ENCODE measurements at regions not wholly inside any gene's neighbourhood (a gene's known extent, or its start where the extent isn't known, plus 50 kb on each side); places are given as distances from the start of the nearest gene placed in this dataset.
"Not testable (repeated sequence)": the region's sequence is repeated elsewhere in the genome, so short reads cannot be mapped to it uniquely, and the experiment has no call there.

DNA sequence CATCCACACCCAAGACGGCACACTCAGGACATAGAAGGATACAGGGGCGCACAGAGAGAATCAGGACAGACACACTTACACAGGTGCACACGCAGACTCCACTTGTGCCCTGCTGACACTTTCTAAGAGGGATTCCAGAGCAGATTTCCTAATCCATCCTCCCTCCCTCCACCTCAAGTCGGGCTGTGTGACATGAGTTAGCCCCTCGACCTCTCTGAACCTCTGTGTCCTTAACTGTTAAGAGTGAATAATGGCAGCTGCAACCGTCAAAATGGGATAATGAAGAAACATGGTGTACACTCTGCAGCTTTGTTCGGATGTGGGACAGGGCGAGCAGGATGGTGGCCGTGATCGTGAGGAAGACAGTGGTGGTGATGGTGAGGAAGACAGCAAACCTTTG lies 100.1 kb downstream of the CPN2 start:
- no peak for DNase-seq

DNA sequence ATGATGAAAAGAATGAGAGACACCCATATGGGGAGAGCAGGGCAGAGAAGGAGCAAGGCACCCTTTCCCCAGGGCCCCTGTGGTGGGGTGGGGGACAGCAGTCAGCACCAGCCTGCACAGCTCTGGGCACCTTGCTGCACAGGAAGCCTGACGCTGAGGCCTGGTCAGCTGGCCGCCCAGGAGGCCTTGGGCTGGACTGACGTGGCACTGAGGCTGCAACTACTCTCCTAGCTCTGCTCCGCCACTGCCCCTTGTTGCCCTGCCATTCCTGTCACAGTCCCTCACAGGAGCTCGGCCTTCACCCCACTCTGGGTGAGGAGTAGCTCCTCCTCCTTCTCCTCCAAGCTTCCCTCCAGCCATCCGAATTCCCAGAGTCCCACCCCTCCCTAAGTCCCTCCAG lies 99.7 kb downstream of the CPN2 start:
- no peak for DNase-seq

DNA sequence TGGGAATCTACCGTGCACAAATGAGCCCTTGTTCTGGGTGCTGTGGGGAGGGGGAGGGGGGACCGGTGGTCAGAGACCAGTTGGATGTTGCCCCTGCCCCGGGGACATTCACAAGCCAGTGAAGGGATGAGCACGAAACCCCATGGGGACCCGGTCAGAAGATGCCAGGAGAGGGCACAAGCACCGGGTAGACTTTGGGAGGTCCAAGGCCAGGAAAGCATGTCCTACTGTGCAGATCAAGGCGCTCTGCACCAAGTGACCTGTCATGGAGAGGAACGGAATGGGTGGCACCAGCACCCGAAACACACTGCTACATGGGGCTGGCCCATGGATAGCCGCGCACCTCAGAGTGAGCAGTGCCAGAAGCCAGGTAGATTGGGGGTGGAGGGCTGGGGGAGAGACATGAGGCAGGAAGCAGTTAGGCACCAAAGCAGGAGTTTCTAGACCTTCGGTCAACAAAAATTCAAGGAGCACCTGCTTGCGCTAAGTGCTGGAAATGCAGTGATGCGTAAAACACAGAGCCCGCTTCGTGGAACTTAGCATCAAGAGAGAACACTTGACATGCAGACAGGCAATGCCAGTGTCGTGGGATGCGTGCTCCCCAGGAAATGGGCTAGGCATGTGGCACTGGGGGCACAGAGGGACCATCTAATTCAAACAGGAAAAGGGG lies 99.1 kb downstream of the CPN2 start:
- DNase-seq = no peak

DNA sequence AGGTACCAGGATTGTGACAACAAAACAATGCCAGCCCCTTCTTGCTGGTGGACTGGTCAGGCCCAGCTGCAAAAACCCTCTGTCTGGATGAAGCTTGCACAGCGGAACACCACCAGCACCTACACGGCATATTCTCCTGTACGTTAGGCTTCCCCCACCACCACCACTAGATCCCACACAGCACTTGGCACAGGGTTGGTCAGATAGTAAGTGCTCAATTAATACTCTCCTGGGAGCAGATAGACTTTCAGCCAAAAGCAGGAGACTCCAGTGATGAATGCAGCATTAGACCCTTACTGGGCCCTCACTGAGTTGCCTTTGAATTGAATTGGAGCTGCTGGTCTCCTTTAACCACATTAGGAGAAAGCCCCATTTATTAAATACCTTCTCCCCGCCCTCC lies 97.9 kb downstream of the CPN2 start:
- DNase-seq = no peak

DNA sequence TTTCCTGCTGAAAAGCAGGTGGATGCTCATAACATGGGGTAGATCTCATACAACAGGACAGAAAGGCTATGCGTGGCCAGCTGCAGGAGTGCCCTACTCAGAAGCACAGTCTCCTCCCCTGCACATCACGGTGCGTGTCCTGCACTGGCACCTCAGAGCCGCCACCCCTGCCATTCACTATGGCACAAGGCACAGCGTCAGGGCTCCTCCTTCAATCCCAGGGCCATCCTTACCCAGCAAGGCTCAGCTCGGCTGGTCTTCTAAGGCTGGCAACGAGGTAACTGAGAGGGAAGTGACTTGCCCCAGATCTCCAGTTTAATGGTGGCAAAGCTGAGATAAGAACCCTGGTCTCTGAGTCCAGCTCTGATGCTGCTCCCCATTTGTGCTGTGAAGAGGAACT lies 97.1 kb downstream of the CPN2 start:
- no peak for DNase-seq

DNA sequence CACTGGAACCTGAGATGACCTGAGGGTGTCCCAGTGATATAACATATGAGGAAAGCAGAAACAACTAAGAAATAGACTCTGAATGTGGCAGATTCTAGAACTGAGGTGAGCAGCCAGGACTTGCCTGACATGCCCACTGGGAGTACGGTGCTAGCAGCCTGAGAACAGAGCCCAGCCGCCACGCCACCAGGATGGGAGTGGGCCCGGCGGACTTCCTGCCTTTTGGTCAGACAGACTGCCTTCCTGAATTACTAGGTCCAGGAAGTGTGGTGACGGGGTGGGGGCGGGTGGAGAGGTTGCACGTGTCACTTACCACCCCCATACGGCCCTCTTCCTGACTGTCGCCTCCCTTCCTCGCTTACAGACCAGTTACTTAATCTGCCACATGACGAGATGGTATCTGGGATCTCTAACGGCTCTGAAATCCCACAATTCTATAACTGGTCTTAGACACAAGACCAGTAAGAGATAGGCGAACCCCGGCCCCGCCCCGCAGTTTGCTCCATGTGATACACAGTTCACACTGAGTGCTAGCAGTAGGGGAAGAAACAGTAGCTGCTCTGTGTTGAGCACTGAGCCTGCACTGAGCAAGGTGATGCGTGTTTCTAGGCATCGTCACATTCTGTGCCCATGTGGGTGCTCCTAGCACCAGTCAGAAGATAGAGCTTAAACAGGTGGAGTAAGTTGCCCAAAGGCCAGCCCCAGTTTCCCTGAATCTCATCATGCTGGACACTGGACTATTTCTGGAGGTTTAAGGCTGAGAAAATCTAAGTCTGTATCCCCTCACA lies 95.7 kb downstream of the CPN2 start:
- DNase-seq = peak; percentile 35

DNA sequence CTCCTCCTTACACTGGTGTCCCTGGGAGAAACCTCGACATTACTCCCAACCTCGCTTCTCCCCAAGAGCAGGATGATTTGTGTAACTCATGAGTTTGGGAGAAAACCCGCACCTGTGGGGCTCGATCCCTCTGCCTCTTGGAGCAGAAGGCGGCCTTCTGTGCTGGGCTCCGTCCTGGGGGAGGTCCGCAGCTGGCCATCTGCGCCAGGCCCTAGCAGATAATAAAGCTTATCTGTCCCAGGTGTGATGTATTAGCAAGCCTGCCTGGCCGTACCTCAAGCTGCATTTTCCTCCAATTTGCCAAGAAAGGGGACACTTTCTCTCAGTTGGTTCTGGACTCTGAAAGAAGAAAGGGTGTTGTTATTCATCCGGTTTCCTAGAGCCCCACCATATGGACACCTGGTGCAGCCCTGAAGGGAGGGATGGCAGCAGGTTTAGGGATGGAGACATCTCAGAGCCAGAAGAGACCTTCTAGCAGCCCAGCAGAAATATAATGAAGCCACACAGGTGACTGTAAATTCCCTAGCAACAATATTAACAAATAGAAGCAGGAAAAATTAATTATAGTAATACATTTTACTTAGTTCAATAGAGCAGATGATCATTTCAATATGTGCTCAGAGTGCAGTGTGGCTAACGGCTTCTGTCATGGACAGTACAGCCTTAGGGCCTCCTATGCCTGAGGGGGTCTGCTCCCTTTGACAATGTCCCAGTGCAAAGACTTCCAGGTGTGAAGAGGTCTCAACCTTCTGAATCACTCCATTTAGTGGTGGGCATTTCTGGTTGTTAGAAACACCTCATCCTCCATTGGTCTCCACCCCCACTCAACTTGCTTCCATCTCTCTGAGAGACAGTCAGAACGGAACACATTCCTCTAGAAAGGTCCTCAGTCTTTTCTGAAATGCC lies 94.8 kb downstream of the CPN2 start:
- peak; percentile 36 for DNase-seq

DNA sequence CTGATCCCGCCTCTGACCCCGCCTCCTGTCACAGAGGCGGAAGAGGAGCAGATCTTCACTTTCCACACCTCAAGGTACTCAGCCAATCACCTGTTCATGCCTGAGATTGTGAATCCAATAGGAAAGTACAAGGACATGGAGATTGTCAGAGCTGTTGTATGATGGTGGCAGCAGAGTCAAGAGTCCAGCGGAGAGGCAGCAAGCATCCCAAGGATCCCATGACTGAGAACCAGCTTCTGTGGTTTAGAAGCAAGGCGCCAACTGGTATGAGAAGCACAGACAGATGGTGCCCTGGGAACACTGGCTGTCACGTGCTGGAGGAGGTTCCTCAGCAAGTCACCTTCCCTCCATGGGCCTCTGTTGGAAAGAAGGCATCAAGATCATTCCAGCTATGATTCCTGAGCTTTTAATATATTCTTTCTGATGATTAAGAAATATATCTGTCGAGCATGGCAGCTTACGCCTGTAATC lies 93.9 kb downstream of the CPN2 start:
- DNase-seq = peak; percentile 20

DNA sequence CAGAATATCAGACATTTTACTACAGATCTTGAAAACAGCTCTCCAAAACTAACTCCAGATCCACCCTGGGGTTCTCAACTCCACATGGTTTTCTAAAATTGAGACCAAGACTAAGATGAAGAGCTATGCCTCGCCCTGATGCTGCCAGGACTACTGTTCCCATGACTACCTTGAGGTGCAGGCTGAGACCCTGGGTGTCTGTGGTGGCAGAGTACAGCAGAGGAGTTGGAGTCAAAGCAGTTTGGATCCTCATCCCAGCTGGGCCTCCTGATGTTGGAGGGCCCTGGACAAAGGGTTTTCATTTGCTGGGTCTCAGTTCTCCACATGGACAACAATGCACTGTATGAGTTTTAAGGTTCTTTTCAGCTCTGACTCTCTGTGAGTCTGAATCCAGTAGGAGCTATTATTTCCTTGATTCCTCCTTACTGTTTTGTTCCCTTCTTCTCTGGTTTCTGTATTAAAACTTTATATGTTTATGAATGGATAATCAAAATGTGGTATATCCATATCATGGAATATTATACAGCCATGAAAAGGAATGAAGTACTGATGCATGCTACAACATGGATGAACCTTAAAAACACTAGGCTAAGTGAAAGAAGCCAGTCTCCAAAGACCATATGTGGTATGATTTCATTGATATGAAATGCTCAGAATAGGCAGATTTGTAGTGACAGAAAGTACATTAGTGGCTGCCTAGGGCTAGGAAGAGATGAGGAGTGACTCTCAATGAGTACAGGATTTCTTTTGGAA lies 93.0 kb downstream of the CPN2 start:
- no peak for DNase-seq

DNA sequence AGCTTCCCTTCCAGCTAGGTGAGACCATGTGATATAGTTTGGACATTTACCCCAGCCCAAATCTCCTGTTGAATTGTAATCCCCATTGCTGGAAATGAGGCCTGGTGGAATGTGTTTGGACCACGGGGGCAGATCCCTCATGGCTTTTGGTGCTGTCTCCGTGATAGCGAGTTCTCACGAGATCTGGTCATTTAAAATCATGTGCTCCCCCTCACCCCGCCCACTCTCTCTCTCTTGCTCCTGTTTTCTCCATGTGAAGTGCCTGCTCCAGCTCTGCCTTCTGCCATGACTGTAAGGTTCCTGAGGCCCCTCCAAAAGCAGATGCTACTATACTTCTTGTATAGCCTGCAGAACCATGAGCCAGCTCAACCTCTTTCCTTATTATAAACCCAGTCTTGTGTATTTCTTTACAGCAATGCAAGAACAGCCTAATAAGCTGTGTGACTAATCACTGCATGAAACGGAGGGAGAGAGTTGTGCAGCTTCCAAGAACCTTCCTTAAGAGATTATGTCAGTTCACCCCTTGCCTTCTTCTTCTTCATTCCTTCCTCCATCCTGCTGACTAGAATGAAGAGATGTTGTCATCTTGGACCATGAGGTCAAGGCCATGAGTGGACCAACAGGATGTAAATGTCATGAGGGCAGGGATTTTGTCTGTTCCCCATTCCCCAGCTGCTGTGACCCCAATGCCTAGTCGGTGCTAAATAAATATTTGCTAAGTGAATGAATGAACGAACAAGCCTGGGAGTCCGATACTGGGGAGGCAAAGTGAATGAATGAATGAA lies 91.0 kb downstream of the CPN2 start:
- DNase-seq = no peak

DNA sequence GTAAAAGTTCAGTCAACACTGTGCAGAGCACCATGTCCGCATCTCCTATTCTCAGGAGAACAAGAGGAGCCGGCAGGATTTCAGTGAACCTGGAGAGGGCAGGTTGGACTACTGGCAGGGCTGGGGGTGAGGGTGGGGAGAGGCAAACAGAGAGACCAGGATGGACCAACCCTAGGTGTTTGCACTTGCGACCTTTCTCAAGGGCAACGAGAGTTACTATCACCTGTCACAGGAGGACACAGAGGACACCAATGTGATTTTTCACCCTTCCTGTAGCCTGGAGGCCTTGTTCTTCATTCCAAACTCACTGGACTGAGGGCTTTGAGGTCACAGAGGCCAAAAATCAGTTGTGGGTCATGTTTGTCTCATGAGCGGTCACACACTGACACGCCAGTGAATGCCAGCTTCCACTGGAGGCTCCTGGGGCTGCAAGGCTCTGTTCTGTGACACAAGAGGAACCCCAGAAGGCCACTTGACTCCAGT lies 89.5 kb downstream of the CPN2 start:
- no peak for DNase-seq

DNA sequence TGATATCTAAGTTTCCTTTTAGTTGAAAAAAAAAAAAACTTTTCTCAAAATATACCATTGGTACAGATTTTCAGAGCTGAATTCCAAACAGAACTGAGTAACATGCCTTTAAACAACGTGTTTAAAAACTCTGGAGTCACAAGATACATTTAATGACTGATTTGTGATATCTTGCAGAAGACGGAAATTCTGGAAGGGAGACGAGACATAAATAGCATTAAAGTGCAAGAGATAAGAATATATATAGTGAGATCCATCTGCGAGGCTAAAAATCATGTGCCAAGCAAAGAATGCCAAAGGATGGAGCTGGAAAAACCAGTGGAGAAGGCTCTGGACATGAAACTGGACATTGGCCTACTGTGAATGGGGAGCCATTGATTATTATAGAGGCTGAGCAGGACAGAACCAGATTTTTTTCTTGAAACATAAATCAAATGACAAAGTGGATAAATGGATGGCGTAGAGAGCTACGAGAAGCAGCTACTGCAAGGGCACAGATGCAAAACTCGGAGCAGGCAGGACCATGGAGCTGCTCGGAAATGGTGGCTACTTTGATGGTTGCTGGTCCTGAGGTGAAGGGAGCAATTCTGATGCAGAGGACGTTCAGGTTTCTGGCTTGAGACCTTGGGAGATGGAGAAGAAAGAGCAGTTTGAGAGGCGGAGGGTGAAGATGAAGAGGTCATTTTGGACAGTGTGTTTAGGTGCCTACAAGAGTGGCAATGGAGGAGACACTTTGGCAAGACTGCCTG lies 88.8 kb downstream of the CPN2 start:
- no peak for DNase-seq

DNA sequence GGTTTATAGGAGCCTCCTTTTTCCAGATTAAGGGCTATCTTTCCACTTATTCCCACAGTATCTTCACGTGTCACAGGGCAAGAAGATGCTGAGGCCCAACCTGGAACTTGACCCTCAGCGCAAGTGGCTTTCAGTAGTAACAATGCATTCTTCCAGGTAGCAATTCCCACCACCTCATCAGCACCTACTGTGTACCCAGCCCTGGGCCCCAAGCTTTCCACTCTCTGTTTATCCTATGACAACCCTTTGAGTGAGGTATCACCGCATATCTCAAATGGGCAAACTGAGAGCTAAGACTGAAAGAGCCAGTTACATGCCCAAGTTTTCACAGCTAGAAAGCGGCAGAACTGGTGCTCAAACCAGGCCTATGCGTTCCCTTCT lies 88.2 kb downstream of the CPN2 start:
- no peak for DNase-seq

DNA sequence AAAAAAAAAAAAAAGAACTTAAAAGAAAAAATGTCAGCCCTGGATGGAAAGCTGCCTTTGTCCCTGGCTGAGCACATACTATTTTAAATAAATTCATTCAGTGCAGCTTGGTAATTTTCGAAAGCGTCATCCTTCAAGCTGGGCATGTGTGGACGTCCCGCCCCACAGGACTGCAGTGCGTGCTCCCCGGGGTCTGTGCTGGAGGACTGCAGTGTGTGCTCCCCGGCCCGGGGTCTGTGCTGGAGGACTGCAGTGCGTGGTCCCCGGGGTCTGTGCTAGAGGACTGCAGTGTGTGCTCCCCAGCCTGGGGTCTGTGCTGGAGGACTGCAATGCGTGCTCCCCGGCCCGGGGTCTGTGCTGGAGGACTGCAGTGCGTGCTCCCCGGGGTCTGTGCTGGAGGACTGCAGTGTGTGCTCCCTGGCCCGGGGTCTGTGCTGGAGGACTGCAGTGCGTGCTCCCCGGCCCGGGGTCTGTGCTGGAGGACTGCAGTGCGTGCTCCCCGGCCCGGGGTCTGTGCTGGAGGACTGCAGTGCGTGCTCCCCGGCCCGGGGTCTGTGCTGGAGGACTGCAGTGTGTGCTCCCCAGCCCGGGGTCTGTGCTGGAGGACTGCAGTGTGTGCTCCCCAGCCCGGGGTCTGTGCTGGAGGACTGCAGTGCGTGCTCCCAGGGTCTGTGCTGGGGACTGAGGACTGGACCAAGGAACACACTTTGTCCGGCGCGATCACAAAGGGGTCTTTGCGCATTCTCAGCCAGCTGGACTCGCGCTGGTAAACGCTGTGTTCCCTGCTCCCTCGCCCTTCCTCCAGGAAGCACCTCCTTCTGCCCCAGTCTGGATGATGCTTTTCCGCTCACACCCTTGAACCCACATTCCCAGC lies 86.3 kb downstream of the CPN2 start:
- DNase-seq = not testable (repeated sequence)

DNA sequence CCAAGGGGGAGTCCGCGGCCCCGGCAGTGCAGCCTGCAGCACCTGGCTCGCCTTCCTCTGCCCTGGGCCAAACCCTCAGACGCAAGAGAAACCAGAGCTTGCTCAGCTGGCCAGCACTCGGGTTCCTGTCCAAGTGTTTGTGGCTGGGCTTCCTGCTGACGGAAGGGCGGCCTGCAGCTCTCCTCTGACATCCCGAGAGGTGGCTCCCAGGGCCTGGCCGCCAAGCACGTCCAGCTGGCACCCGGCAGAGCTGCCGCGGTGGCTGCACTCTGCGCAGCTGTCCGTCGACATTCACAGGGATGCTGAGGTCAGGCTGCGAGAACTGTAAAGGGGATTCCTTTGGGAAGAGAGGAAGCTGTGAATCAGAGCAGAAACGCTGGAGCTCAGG lies 85.6 kb downstream of the CPN2 start:
- no peak for DNase-seq

DNA sequence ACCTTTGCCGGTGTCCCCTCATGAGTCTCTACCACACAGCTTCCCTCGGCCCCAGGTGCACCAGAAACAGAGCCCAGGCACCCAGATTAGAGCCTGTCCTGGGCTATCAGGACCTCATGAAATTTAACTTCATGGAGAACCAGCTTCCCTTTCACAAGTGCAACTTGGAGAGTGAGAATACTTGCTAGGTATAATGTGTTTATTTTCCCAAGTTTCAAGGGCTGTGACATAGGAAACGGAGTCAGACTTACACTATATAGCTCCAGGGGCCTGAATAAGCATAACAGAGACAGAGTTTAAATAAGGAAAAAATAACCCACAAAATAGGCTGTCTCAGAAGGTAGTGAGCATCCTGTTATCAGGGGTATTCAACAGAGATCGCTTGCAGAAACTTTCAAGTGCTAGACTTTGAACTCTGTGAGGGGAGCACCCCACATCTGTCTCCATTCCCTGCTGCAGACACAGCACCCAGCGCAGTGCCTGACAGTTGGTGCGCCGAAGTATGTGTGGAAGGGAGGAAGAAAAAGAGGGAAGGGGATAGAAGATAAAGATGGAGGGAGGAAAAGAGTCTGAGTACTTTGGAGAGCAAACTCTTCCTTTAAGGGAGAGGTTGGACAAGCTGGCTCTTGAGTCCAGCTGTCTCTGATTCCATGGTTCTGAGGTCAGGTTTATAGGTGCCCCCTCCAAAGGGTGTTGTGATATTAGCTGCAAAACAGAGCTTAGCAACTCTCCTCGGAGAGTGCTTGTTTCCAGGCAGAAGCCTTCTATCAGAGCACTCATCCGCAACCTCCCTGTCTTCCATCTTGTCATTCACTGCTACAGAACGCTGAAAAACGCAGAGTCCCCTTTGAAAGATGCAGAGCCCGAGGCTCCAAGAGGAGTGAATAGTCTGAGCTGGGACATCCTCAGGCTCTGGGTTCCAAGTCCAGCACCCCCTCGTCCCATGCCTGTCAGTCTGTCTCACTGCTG lies 84.8 kb downstream of the CPN2 start:
- no peak for DNase-seq

DNA sequence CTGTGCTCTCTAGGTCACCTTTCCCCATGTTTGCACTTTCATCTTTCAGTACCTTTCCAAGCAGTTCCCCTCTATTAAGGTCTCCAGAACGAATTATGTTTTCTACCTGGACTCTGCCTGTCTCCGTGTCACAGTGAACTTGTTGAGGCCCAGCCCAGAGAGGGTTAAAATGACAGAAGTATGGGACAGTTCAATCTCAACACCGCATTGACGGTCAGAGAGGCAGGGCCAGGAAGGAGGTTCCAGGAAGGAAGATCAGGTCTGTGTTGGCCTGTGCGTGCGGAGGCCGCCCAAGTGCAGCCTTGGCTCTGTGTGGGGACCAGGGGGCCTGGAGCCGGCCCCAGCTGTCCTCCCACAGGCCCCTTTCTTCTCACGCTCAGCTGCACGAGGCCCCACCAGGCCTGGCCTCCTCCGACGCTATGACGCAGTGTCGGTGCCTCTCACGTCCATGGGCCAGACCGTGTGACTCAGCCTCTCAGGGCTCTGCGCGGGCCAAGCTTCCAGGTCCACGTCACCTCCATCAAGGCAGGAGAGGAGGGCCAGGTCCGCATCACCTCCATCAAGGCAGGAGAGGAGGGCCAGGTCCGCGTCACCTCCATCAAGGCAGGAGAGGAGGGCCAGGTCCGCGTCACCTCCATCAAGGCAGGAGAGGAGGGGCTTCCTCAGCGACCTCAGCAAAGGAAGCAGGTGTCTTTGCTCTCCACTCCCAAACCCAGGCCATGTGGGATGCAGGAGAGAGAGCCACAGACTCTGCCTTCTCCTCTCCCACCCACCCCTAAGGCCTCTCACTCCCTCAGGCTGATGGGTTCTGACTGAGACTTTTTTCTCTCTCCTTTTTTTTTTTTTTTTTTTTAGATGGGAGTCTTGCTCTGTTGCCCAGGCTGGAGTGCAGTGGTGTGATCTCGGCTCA lies 83.1 kb downstream of the CPN2 start:
- DNase-seq = no peak
